ENCODE measurements at regions not wholly inside any gene's neighbourhood (a gene's known extent, or its start where the extent isn't known, plus 50 kb on each side); places are given as distances from the start of the nearest gene placed in this dataset.

- TF ChIP-seq CEBPB (IDR thresholded peaks at IDR 0.05; ENCODE audit: borderline replicate concordance in 1 of 2, low read depth in 2 of 2, low read length in 2 of 2), result no peak
- TF ChIP-seq SMAD1 (IDR thresholded peaks at IDR 0.05; ENCODE audit: low read depth, partially characterized antibody), result no peak
- no peak for TF ChIP-seq SMC3 (IDR thresholded peaks at IDR 0.05; ENCODE audit: borderline replicate concordance, low read length)
- no peak for TF ChIP-seq MXI1 (IDR thresholded peaks at IDR 0.05; ENCODE audit: low read depth, low read length)
- TF ChIP-seq CTCF (IDR thresholded peaks at IDR 0.05 in 2 of 3, conservative IDR thresholded peaks at IDR 0.05 in 1 of 3; ENCODE audit: control insufficient read depth in 2 of 3, extremely low read depth in 1 of 3, insufficient read depth in 1 of 3, low read depth in 3 of 3, low read length in 3 of 3), result 0 out of 6 replicates have a peak, but pooled peaks of 2 of the 3 experiments have one; percentile 7 to 19
- TF ChIP-seq POLR2A (IDR thresholded peaks at IDR 0.05; ENCODE audit: low read depth, low read length), result no peak
Observed at GRCh38 chr4:131459430-131460101, 1689.5 kb upstream of the PCDH10 start.

Data from GM12878 (cell line).